ENCODE measurements at regions not wholly inside any gene's neighbourhood (a gene's known extent, or its start where the extent isn't known, plus 50 kb on each side); places are given as distances from the start of the nearest gene placed in this dataset.

DNA sequence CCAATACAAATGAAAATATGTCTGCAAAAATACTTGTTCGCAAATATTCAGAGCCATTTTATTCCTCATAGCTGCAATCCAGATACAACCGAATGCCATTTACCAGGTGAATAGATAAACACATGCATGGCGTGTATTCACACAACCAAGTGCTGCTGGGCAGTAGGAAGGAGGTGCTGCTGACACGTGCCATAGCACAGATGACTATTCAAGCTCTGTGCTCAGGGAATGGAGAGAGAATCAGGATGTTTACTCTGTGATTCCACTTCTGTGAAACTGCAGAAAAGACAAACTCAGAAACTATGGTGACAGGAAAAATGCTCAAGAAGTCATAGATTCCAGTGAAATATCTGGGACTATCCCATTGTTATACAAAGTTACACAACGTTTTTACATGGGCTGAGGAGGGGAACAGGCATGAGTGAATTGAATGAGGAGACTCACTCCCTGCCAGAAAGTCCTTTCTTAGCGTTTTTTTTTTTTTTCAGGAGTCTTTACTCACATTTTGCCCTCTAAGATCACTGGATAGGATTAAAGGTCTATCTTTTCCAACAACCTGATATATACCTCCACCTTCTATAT is 152.9 kb upstream of the NDN start (continued):
- TF ChIP-seq ZNF350 (tag by site-specific recombination; IDR thresholded peaks at IDR 0.05), result no peak
- no peak for TF ChIP-seq ZNF561 (tag by site-specific recombination; IDR thresholded peaks at IDR 0.05; ENCODE audit: borderline replicate concordance)
- TF ChIP-seq, protein P1, sequence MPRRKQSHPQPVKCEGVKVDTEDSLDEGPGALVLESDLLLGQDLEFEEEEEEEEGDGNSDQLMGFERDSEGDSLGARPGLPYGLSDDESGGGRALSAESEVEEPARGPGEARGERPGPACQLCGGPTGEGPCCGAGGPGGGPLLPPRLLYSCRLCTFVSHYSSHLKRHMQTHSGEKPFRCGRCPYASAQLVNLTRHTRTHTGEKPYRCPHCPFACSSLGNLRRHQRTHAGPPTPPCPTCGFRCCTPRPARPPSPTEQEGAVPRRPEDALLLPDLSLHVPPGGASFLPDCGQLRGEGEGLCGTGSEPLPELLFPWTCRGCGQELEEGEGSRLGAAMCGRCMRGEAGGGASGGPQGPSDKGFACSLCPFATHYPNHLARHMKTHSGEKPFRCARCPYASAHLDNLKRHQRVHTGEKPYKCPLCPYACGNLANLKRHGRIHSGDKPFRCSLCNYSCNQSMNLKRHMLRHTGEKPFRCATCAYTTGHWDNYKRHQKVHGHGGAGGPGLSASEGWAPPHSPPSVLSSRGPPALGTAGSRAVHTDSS (tag by site-specific recombination; IDR thresholded peaks at IDR 0.05), result no peak
- TF ChIP-seq ZNF37A (tag by site-specific recombination; IDR thresholded peaks at IDR 0.05), result no peak

DNA sequence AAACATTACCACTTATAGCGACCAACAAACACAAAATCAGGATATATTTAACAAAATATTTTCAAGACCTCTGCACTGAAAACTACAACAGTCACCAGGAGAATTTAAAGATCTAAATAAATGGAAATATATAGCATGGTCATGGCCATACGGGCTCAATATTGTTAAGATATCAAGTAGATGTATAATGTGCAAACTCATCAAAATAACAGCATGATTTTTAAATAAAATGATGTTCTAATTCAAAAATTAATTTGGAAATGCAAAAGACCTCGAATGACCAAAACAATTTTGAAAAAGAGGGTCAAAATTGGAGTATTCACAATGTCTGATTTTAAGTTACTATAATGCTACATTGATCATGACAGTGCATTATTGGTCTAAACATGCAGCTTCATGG is 159.1 kb upstream of the NDN start:
- Histone ChIP-seq H3K4me1 (ENCODE audit: control insufficient read depth, insufficient read depth, low read length) (no peaks in the 10 kb centered on the region), H3K36me3 (ENCODE audit: control insufficient read depth in 2 of 2, insufficient read depth in 1 of 2, low read length in 2 of 2) (no peaks in the 10 kb centered on the region), H3K4me3 (ENCODE audit: low read depth, low read length) (no peak overlapping the region), H3K27ac (ENCODE audit: extremely low read depth, low read depth, low read length) (no peak overlapping the region), H3K9me3 (ENCODE audit: control insufficient read depth, insufficient read depth, low read depth, low read length) (no peaks in the 10 kb centered on the region)
- TF ChIP-seq, protein P2, sequence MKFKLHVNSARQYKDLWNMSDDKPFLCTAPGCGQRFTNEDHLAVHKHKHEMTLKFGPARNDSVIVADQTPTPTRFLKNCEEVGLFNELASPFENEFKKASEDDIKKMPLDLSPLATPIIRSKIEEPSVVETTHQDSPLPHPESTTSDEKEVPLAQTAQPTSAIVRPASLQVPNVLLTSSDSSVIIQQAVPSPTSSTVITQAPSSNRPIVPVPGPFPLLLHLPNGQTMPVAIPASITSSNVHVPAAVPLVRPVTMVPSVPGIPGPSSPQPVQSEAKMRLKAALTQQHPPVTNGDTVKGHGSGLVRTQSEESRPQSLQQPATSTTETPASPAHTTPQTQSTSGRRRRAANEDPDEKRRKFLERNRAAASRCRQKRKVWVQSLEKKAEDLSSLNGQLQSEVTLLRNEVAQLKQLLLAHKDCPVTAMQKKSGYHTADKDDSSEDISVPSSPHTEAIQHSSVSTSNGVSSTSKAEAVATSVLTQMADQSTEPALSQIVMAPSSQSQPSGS (tag by site-specific recombination; IDR thresholded peaks at IDR 0.05; ENCODE audit: low read depth), result no peak
- TF ChIP-seq, protein P3, sequence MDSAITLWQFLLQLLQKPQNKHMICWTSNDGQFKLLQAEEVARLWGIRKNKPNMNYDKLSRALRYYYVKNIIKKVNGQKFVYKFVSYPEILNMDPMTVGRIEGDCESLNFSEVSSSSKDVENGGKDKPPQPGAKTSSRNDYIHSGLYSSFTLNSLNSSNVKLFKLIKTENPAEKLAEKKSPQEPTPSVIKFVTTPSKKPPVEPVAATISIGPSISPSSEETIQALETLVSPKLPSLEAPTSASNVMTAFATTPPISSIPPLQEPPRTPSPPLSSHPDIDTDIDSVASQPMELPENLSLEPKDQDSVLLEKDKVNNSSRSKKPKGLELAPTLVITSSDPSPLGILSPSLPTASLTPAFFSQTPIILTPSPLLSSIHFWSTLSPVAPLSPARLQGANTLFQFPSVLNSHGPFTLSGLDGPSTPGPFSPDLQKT (IDR thresholded peaks at IDR 0.05; ENCODE audit: borderline replicate concordance, low read depth, low read length), result no peak
- TF ChIP-seq FEZF1 (tag by site-specific recombination; IDR thresholded peaks at IDR 0.05) (no peak), ZNF785 (tag by site-specific recombination; IDR thresholded peaks at IDR 0.05) (no peak), ZNF621 (tag by site-specific recombination; IDR thresholded peaks at IDR 0.05) (no peak), ZNF37A (tag by site-specific recombination; IDR thresholded peaks at IDR 0.05) (no peak), REPIN1 (tag by site-specific recombination; IDR thresholded peaks at IDR 0.05; ENCODE audit: low read depth) (no peak), BCL11A (tag by site-specific recombination; IDR thresholded peaks at IDR 0.05; ENCODE audit: low read depth) (no peak), ZNF391 (tag by site-specific recombination; IDR thresholded peaks at IDR 0.05; ENCODE audit: borderline replicate concordance, low read depth) (no peak)
- TF ChIP-seq, protein P4, sequence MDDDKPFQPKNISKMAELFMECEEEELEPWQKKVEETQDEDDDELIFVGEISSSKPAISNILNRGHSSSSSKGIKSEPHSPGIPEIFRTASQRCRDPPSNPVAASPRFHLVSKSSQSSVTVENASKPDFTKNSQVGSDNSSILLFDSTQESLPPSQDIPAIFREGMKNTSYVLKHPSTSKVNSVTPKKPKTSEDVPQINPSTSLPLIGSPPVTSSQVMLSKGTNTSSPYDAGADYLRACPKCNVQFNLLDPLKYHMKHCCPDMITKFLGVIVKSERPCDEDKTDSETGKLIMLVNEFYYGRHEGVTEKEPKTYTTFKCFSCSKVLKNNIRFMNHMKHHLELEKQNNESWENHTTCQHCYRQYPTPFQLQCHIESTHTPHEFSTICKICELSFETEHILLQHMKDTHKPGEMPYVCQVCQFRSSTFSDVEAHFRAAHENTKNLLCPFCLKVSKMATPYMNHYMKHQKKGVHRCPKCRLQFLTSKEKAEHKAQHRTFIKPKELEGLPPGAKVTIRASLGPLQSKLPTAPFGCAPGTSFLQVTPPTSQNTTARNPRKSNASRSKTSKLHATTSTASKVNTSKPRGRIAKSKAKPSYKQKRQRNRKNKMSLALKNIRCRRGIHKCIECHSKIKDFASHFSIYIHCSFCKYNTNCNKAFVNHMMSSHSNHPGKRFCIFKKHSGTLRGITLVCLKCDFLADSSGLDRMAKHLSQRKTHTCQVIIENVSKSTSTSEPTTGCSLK (tag by site-specific recombination; IDR thresholded peaks at IDR 0.05), result no peak
- ChIA-PET CTCF (no interaction called here), POLR2A (no interaction called here)

DNA sequence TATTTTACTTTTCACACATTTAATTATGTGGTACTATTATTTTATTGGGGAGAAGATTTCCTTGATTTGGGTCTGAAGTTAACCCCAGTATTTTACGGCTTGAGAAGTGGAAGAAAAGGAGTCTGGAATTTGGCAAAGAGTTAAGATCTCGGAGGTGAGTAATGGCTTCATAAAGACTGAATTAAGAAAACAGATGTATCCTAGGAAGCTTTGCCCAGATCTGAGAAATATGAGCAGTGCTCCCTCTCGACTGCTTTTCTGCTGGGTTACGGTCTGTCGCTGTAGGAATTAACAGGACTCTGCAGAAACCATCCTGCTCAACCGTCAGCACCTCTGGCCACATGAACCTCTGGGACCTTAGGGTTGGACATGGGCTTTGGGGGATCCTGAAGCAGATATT is 163.6 kb upstream of the NDN start:
- Histone ChIP-seq H3K4me3 (ENCODE audit: low read depth, low read length) (no peak overlapping the region), H3K36me3 (ENCODE audit: control insufficient read depth in 2 of 2, insufficient read depth in 1 of 2, low read length in 2 of 2) (no peaks in the 10 kb centered on the region), H3K27ac (ENCODE audit: extremely low read depth, low read depth, low read length) (no peak overlapping the region), H3K4me1 (ENCODE audit: control insufficient read depth, insufficient read depth, low read length) (no peaks in the 10 kb centered on the region), H3K9me3 (ENCODE audit: control insufficient read depth, insufficient read depth, low read depth, low read length) (no peaks in the 10 kb centered on the region)
- TF ChIP-seq, protein P5, sequence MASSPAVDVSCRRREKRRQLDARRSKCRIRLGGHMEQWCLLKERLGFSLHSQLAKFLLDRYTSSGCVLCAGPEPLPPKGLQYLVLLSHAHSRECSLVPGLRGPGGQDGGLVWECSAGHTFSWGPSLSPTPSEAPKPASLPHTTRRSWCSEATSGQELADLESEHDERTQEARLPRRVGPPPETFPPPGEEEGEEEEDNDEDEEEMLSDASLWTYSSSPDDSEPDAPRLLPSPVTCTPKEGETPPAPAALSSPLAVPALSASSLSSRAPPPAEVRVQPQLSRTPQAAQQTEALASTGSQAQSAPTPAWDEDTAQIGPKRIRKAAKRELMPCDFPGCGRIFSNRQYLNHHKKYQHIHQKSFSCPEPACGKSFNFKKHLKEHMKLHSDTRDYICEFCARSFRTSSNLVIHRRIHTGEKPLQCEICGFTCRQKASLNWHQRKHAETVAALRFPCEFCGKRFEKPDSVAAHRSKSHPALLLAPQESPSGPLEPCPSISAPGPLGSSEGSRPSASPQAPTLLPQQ (tag by site-specific recombination; IDR thresholded peaks at IDR 0.05), result no peak
- TF ChIP-seq ZNF121 (tag by site-specific recombination; IDR thresholded peaks at IDR 0.05) (no peak), ZNF146 (tag by site-specific recombination; IDR thresholded peaks at IDR 0.05) (no peak)
- TF ChIP-seq, protein P6, sequence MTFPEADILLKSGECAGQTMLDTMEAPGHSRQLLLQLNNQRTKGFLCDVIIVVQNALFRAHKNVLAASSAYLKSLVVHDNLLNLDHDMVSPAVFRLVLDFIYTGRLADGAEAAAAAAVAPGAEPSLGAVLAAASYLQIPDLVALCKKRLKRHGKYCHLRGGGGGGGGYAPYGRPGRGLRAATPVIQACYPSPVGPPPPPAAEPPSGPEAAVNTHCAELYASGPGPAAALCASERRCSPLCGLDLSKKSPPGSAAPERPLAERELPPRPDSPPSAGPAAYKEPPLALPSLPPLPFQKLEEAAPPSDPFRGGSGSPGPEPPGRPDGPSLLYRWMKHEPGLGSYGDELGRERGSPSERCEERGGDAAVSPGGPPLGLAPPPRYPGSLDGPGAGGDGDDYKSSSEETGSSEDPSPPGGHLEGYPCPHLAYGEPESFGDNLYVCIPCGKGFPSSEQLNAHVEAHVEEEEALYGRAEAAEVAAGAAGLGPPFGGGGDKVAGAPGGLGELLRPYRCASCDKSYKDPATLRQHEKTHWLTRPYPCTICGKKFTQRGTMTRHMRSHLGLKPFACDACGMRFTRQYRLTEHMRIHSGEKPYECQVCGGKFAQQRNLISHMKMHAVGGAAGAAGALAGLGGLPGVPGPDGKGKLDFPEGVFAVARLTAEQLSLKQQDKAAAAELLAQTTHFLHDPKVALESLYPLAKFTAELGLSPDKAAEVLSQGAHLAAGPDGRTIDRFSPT (tag by site-specific recombination; IDR thresholded peaks at IDR 0.05), result no peak
- POLR2A ChIA-PET, result no interaction called here
- CTCF ChIA-PET, result no interaction called here

All from HEK293 (cell line).